Esophagus squamous epithelium (tissue), 4 donors: ENCODE measurements at regions not wholly inside any gene's neighbourhood (a gene's known extent, or its start where the extent isn't known, plus 50 kb on each side); places are given as distances from the start of the nearest gene placed in this dataset.
"Not testable (repeated sequence)": the region's sequence is repeated elsewhere in the genome, so short reads cannot be mapped to it uniquely, and the experiment has no call there.

Experiments used
- POLR2A ChIP-seq, 4 donors: fragments of 450-650 bp; IDR thresholded peaks; one replicate each; pipeline ENCODE4 v1.6.1; 2017; ENCODE audit warnings: antibody characterized with exemption in 4 of 4, mild to moderate bottlenecking in 4 of 4, moderate library complexity in 3 of 4
- TF ChIP-seq, protein P1 (sequence below), 6 experiments: fragments of 450-650 bp in 4 of 6; fragments of 200-600 bp in 2 of 6; sonication (generic) in 2 of 6; IDR thresholded peaks; one replicate each; pipeline ENCODE4 v1.5.1; 2016 to 2019; ENCODE audit warnings: antibody characterized with exemption in 6 of 6, mild to moderate bottlenecking in 4 of 6, moderate library complexity in 4 of 6

DNA sequence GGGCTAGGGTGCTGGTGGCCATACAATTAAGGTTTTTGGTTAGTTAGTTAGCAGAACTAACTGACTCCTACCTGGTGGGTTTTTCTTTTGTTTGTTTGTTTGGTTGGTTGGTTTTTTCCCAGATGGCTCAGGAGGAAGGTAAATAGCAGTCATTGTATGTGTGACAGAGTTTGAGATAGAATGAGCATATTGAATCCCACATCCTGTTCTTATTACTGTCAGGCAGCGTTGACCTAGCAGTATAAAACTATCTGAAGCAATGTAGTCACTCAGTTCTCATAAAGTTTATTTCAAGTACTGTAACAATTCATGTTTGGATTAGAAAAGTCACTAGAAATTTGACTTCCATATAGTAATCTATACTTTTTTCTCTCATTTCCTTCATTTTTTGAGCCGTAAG, 113.5 kb upstream of the NBPF19 start:
- TF ChIP-seq, protein P1, sequence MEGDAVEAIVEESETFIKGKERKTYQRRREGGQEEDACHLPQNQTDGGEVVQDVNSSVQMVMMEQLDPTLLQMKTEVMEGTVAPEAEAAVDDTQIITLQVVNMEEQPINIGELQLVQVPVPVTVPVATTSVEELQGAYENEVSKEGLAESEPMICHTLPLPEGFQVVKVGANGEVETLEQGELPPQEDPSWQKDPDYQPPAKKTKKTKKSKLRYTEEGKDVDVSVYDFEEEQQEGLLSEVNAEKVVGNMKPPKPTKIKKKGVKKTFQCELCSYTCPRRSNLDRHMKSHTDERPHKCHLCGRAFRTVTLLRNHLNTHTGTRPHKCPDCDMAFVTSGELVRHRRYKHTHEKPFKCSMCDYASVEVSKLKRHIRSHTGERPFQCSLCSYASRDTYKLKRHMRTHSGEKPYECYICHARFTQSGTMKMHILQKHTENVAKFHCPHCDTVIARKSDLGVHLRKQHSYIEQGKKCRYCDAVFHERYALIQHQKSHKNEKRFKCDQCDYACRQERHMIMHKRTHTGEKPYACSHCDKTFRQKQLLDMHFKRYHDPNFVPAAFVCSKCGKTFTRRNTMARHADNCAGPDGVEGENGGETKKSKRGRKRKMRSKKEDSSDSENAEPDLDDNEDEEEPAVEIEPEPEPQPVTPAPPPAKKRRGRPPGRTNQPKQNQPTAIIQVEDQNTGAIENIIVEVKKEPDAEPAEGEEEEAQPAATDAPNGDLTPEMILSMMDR (IDR thresholded peaks at IDR 0.05) = not testable (repeated sequence)
- TF ChIP-seq POLR2A (IDR thresholded peaks at IDR 0.05) = not testable (repeated sequence)
